K562 (cell line): ENCODE measurements at regions not wholly inside any gene's neighbourhood (a gene's known extent, or its start where the extent isn't known, plus 50 kb on each side); places are given as distances from the start of the nearest gene placed in this dataset.

Source experiments
- ATAC-seq: fragments of 200-7000 bp; cut with Tn5 transposase; 3 replicates; pipeline ENCODE4 v1.9.1; 2020; ENCODE audit warnings: moderate library complexity
- BruUV-seq: library from RNA; stranded (reverse); fragments of 400-500 nt; replicated peaks from 2 replicates; lab custom pipeline; 2021; lab: Mats Ljungman, UMichigan
- CTCF ChIA-PET: fragments of 300-600 bp; formaldehyde crosslinking; extraction: SDS; loops from one replicate; lab custom pipeline; 2021; ENCODE audit warnings: low intra/inter-chr PET ratio; lab: Yijun Ruan, JAX
- POLR2A ChIA-PET: fragments of 300-600, 350-650 bp; sonication (Branson Sonifier 250); formaldehyde crosslinking; extraction: SDS; loops from one replicate; lab custom pipeline; 2021; ENCODE audit warnings: antibody characterized with exemption, inconsistent platforms; lab: Yijun Ruan, JAX
- DNase-seq, 4 experiments: peaks; one replicate each; pipeline versions ENCODE4 v3.0.0 to v3.0.0-alpha.2; 2011 to 2018; ENCODE audit warnings: low spot score in 3 of 4, mixed read lengths in 3 of 4; ENCODE audit errors: extremely low read depth in 1 of 4
- FAIRE-seq: peaks from 2 replicates; lab custom pipeline; 2011; peaks lifted over from hg19 to GRCh38; lab: Jason Lieb, UNC
- H2AFZ ChIP-seq: 2 replicates; pipeline ENCODE4 v1.6.0; 2011; ENCODE audit warnings: low read depth, low read length, control low read depth, inconsistent platforms
- H3K27ac ChIP-seq: fragments of 200-600 bp; 3 replicates; pipeline ENCODE4 v1.8.0; 2011; ENCODE audit warnings: low read depth, mild to moderate bottlenecking, control low read depth, inconsistent platforms, low read length, moderate library complexity, mixed read lengths; ENCODE audit errors: extremely low read depth
- H3K27me3 ChIP-seq, 2 experiments: fragments of 300-600 bp in 1 of 2; 2 replicates in 1 of 2; 3 replicates in 1 of 2; pipeline versions ENCODE4 v1.6.0 to v1.8.0; 2011; ENCODE audit warnings: inconsistent platforms in 2 of 2, low read length in 2 of 2, mild to moderate bottlenecking in 1 of 2, mixed read lengths in 1 of 2, moderate library complexity in 1 of 2; ENCODE audit not compliant: control insufficient read depth in 2 of 2, insufficient read depth in 2 of 2
- H3K36me3 ChIP-seq: fragments of 300-600 bp; 3 replicates; pipeline ENCODE4 v1.8.0; 2011; ENCODE audit warnings: mild to moderate bottlenecking, low read length, inconsistent platforms; ENCODE audit not compliant: control insufficient read depth, insufficient read depth
- H3K4me1 ChIP-seq, 2 experiments: fragments of 200-600 bp in 1 of 2; replicated peaks in 1 of 2; 2 replicates in 1 of 2; 3 replicates in 1 of 2; pipeline versions ENCODE4 v1.5.1 to v1.8.0; 2011; ENCODE audit warnings: inconsistent platforms in 2 of 2, low read length in 2 of 2, mild to moderate bottlenecking in 1 of 2, mixed read lengths in 1 of 2, moderate library complexity in 1 of 2; ENCODE audit not compliant: control insufficient read depth in 2 of 2, insufficient read depth in 2 of 2
- H3K4me2 ChIP-seq: 2 replicates; pipeline ENCODE4 v1.6.1; 2011; ENCODE audit warnings: low read length, control low read depth, inconsistent platforms, mixed read lengths; ENCODE audit not compliant: insufficient read depth
- H3K4me3 ChIP-seq: fragments of 200-600 bp; sonication (generic), shearing (Covaris generic); 2 replicates; pipeline ENCODE4 v1.5.1; 2016; ENCODE audit warnings: control low read depth, inconsistent platforms
- H3K79me2 ChIP-seq: fragments of 200-600 bp; 3 replicates; pipeline ENCODE4 v1.8.0; 2011; ENCODE audit warnings: low read length, inconsistent platforms; ENCODE audit not compliant: control insufficient read depth, insufficient read depth
- H3K9ac ChIP-seq, 2 experiments: 2 replicates each; pipeline versions ENCODE4 v1.6.0 to v1.6.1; 2011; ENCODE audit warnings: low read depth in 2 of 2, low read length in 2 of 2, control low read depth in 1 of 2, inconsistent platforms in 1 of 2, mild to moderate bottlenecking in 1 of 2, mixed read lengths in 1 of 2; ENCODE audit not compliant: insufficient read depth in 1 of 2
- H3K9me1 ChIP-seq: one replicate; pipeline ENCODE4 v1.6.0; 2011; ENCODE audit warnings: inconsistent platforms, mild to moderate bottlenecking, low read length, moderate library complexity; ENCODE audit not compliant: control insufficient read depth, insufficient read depth
- H3K9me3 ChIP-seq: replicated peaks from 2 replicates; pipeline ENCODE4 v1.5.1; 2011; ENCODE audit warnings: low read depth, low read length, inconsistent platforms; ENCODE audit not compliant: control insufficient read depth, insufficient read depth
- H4K20me1 ChIP-seq: replicated peaks from 2 replicates; pipeline ENCODE4 v1.6.1; 2011; ENCODE audit warnings: low read length, inconsistent platforms, mixed read lengths; ENCODE audit not compliant: control insufficient read depth, insufficient read depth
- CHD4 ChIP-seq: fragments of 200-600 bp; sonication (generic); IDR thresholded peaks from 3 replicates; pipeline ENCODE4 v1.6.1; 2012; ENCODE audit warnings: low read depth, mild to moderate bottlenecking, mixed read lengths, low read length, inconsistent platforms; ENCODE audit not compliant: insufficient read depth, insufficient replicate concordance, poor library complexity, severe bottlenecking
- HOXB6 ChIP-seq: fragments of 250-450 bp; sonication (Bioruptor Pico); IDR thresholded peaks from 2 replicates; pipeline ENCODE4 v1.5.1; 2022; ENCODE audit warnings: mild to moderate bottlenecking, borderline replicate concordance
- PHB2 ChIP-seq: fragments of 450-650 bp; IDR thresholded peaks from 2 replicates; pipeline ENCODE4 v1.6.1; 2017; ENCODE audit warnings: low read depth
- SIN3A ChIP-seq, 2 experiments: fragments of 150-350 bp in 1 of 2; IDR thresholded peaks; 2 replicates each; pipeline ENCODE4 v1.6.1; 2011 to 2016; ENCODE audit warnings: borderline replicate concordance in 2 of 2, low read depth in 2 of 2, low read length in 2 of 2, mild to moderate bottlenecking in 2 of 2, moderate library complexity in 2 of 2; ENCODE audit not compliant: control insufficient read depth in 1 of 2
- SMARCA4 ChIP-seq: fragments of 450-650 bp; IDR thresholded peaks from 2 replicates; pipeline ENCODE4 v1.6.1; 2016
- SNIP1 ChIP-seq: fragments of 450-650 bp; IDR thresholded peaks from 2 replicates; pipeline ENCODE4 v1.7.1; 2017; ENCODE audit warnings: low read depth, mild to moderate bottlenecking
- SUPT5H ChIP-seq: fragments of 450-650 bp; IDR thresholded peaks from 2 replicates; pipeline ENCODE4 v1.6.1; 2016
- TCF3 ChIP-seq: sonication (generic); formaldehyde crosslinking; IDR thresholded peaks from 2 replicates; pipeline ENCODE4 v1.4.0; 2020; ENCODE audit warnings: mild to moderate bottlenecking, missing genetic modification reagents
- TEAD2 ChIP-seq: fragments of 450-650 bp; IDR thresholded peaks from 2 replicates; pipeline ENCODE4 v1.6.1; 2016; ENCODE audit warnings: missing genetic modification characterization, control low read depth, missing compliant biosample characterization
- ZNF436 ChIP-seq: fragments of 250-450, 450-650 bp; sonication (Bioruptor Pico); formaldehyde crosslinking; IDR thresholded peaks from 2 replicates; pipeline ENCODE4 v1.7.0; 2020; ENCODE audit warnings: mild to moderate bottlenecking
- in situ Hi-C: fragments of 300-500 bp; cut with MboI; formaldehyde crosslinking; loops from 4 replicates; pipeline ENCODE4 v1.15.0; 2018; ENCODE audit warnings: inconsistent platforms, mixed read lengths
- intact Hi-C: fragments of 100-400 bp; cut with micrococcal nuclease; formaldehyde crosslinking; loops from 2 replicates; pipeline ENCODE4 v1.14.2; 2022
- TF ChIP-seq, protein P1 (sequence below): fragments of 250-450 bp; sonication (Bioruptor Pico); IDR thresholded peaks from 2 replicates; pipeline ENCODE4 v1.4.0; 2020; ENCODE audit warnings: mild to moderate bottlenecking, moderate library complexity
- TF ChIP-seq, protein P2 (sequence below): fragments of 200-800 bp; sonication (Bioruptor generic); IDR thresholded peaks from 2 replicates; pipeline ENCODE4 v1.6.1; 2017; ENCODE audit warnings: missing genetic modification characterization, missing compliant biosample characterization

DNA sequence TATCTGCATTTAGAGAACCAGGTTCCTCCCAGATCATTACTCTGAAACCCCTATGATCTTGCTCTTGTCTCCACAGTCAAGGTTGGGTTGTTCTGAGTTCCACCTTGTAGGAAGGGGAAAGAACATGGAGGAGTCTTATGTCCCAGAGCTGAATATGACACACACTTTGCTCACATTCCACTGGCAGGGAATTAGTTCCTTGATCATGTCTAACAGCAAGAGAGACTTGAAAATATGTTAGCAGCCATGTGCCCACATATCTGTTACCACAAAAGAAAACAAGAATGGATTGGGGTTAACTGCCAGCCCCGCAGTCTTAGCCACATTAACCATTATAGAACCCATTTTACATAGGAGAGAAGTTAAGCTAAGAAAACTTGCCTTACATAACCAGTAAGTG is 71.1 kb upstream of the MDM1 start (continued):
- TF ChIP-seq SNIP1: no peak
- TF ChIP-seq SMARCA4: no peak
- TF ChIP-seq CHD4: no peak
- TF ChIP-seq SIN3A (IDR thresholded peaks at IDR 0.05; ENCODE audit: borderline replicate concordance in 2 of 2, control insufficient read depth in 1 of 2, low read depth in 2 of 2, low read length in 2 of 2): no peak
- TF ChIP-seq TEAD2: no peak

DNA sequence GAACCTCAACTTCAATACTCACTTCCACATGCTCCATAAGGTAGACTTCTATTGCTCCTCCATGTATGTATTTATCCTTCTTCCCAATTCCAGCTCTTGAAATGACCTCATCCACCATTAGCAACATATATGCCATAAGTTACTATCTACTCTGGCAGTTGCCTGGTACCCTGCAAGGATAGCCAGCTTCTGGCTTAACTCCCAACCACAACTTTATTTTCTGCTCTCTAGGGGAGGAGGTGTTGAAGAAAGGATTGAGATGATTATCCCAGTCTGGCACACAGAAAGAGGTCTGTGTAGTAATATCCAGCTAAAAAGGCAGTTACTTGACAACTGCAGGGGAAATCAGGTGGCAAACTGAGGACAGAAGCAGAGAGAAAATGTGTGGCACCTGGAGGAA is 71.5 kb upstream of the MDM1 start:
- Histone ChIP-seq H3K27me3 (peaks cover 0 to 9% of the 10 kb centered on the region in 2 experiments; a peak in 2 of 5 replicates), H3K27ac (no peak overlapping the region)
- TF ChIP-seq, protein P1, sequence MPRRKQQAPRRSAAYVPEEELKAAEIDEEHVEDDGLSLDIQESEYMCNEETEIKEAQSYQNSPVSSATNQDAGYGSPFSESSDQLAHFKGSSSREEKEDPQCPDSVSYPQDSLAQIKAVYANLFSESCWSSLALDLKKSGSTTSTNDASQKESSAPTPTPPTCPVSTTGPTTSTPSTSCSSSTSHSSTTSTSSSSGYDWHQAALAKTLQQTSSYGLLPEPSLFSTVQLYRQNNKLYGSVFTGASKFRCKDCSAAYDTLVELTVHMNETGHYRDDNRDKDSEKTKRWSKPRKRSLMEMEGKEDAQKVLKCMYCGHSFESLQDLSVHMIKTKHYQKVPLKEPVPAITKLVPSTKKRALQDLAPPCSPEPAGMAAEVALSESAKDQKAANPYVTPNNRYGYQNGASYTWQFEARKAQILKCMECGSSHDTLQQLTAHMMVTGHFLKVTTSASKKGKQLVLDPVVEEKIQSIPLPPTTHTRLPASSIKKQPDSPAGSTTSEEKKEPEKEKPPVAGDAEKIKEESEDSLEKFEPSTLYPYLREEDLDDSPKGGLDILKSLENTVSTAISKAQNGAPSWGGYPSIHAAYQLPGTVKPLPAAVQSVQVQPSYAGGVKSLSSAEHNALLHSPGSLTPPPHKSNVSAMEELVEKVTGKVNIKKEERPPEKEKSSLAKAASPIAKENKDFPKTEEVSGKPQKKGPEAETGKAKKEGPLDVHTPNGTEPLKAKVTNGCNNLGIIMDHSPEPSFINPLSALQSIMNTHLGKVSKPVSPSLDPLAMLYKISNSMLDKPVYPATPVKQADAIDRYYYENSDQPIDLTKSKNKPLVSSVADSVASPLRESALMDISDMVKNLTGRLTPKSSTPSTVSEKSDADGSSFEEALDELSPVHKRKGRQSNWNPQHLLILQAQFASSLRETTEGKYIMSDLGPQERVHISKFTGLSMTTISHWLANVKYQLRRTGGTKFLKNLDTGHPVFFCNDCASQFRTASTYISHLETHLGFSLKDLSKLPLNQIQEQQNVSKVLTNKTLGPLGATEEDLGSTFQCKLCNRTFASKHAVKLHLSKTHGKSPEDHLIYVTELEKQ: no peak
- TF ChIP-seq PHB2: no peak
- 0 out of 2 replicates have a peak, but pooled peaks have one; percentile 8 for TF ChIP-seq TCF3
- TF ChIP-seq HOXB6: no peak
- no peak for TF ChIP-seq SUPT5H
- TF ChIP-seq, protein P2, sequence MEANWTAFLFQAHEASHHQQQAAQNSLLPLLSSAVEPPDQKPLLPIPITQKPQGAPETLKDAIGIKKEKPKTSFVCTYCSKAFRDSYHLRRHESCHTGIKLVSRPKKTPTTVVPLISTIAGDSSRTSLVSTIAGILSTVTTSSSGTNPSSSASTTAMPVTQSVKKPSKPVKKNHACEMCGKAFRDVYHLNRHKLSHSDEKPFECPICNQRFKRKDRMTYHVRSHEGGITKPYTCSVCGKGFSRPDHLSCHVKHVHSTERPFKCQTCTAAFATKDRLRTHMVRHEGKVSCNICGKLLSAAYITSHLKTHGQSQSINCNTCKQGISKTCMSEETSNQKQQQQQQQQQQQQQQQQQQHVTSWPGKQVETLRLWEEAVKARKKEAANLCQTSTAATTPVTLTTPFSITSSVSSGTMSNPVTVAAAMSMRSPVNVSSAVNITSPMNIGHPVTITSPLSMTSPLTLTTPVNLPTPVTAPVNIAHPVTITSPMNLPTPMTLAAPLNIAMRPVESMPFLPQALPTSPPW (CRISPR knock-in tag): no peak
- TF ChIP-seq ZNF436 (CRISPR knock-in tag): no peak
- TF ChIP-seq, all 486 proteins: peak for 1
- DNase-seq: no peak
- FAIRE-seq: no peak
- no peak overlapping the region for H3K9ac ChIP-seq
- H3K4me1 ChIP-seq: no peaks in the 10 kb centered on the region; a peak in 1 of 5 replicates
- no peak overlapping the region for H3K4me3 ChIP-seq
- CTCF ChIA-PET: no interaction called here
- H2AFZ ChIP-seq: no peak overlapping the region
- no peaks in the 10 kb centered on the region for H3K79me2 ChIP-seq
- in situ Hi-C loops: no loop called here
- H4K20me1 ChIP-seq: no peaks in the 10 kb centered on the region
- H3K36me3 ChIP-seq: no peaks in the 10 kb centered on the region
- POLR2A ChIA-PET: no interaction called here
- no peaks in the 10 kb centered on the region for H3K9me1 ChIP-seq
- intact Hi-C loops: no loop called here
- ATAC-seq: no peak
- H3K9me3 ChIP-seq: no peaks in the 10 kb centered on the region
- BruUV-seq: no TSS peak
- no peak overlapping the region for H3K4me2 ChIP-seq
